GM21576 (cell line): ENCODE measurements at regions not wholly inside any gene's neighbourhood (a gene's known extent, or its start where the extent isn't known, plus 50 kb on each side); places are given as distances from the start of the nearest gene placed in this dataset.
"Not testable (repeated sequence)": the region's sequence is repeated elsewhere in the genome, so short reads cannot be mapped to it uniquely, and the experiment has no call there.

Source experiments
- ATAC-seq: cut with Tn5 transposase; IDR thresholded peaks from one replicate; pipeline ENCODE4 v1.9.1; 2021; ENCODE audit warnings: mild to moderate bottlenecking, moderate library complexity; ENCODE audit not compliant: unreplicated experiment

DNA sequence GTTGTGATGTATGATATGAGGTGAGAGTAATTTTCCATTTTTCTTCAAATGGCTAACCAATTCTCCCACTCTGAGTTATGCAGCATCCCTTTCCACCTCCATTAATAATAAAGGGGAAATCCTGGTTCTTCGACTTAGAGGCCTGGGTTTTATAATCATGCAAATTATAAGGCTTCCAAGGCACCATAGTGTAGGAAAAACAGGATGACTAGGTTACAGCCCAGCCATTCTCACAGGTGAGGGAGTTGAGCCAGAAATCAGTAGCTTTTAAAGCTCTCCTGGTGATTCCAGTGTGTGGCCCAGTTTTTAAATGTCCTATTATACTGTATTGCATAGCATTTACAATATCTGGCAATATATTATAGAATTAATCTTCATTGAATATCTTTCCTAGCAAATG, 203.1 kb downstream of the ARHGEF9 start:
- ATAC-seq, result no peak

DNA sequence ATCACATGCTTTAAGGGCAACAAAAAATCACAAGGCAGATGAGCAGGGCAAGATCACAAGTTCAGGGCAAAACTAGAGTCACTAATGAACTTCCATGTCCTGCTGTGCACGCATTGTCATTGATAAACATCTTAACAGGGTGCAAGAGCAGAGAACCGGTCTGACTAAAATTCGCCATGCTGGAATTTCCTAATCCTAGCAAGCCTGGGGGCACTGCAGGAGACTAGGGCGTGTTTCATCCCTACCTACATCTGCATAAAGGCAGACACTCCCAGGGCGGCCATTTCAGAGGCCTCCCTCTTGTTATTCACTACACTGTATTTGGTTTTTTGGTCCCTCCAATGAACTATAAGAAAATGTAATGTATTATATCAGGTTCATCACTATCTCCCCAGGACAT, 203.6 kb downstream of the ARHGEF9 start:
- ATAC-seq, result no peak

DNA sequence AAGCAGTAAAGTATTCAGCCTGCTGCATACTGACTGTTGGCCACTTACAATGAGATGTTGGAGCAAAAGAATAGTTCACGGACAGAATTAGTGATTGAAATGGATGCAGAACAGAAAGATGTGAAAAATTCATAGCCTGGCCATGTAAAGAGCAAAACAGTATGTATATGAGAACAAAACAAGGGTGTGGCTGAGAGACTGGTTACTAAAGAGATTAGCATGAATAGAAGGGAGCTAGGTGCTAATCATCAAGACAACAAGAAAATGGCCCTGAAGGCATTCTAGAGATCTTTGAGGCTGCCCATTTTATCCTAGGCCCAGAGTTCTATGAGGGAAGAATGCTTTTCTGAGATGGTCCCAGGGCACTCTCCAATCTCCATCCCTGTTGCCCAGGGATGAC, 208.5 kb downstream of the ARHGEF9 start:
- no peak for ATAC-seq

DNA sequence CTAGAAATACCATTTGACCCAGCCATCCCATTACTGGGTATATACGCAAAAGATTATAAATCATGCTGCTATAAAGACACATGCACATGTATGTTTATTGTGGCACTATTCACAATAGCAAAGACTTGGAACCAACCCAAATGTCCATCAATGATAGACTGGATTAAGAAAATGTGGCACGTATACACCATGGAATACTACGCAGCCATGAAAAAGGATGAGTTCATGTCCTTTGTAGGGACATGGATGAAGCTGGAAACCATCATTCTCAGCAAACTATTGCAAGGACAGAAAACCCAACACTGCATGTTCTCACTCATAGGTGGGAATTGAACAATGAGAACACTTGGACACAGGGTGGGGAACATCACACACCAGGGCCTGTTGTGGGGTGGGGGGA, 209.3 kb downstream of the ARHGEF9 start:
- ATAC-seq, result not testable (repeated sequence)

DNA sequence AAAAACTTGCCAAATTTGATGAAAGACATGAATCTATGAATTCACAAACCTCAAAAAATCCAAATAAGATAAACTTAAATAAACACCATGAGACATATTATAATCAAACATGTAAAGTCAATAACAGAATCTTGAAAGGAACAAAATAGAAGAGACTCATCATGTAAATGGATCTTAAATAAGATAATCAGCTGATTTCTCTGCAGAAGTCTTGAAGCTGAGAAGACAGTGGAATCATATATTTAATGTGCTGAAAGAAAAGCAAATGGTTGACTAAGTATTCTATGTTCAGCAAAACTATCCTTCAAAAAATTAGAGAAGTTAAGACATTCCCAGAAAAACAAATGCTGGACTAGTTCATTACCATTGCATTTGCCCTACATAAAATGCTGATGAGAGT, 215.7 kb upstream of the SPIN4 start:
- no peak for ATAC-seq

DNA sequence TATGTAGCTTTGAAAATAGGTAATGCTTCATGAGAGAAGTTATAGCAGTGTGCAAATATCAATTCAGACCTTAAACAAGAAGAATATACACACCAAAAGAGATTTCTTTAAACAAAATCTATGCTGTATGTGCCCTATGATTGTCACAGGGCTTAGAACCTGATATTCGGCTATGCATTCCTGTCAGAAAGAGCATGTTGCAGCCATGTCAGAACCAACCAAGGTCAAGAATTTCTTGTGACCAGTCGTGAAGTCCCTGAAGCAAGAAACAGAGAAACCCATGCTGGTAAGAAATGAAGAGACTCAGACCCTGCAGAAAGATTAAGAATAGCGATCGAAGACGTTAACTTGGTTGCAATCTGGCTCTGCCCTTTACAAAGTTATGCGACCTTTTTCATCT, 210.3 kb upstream of the SPIN4 start:
- no peak for ATAC-seq

DNA sequence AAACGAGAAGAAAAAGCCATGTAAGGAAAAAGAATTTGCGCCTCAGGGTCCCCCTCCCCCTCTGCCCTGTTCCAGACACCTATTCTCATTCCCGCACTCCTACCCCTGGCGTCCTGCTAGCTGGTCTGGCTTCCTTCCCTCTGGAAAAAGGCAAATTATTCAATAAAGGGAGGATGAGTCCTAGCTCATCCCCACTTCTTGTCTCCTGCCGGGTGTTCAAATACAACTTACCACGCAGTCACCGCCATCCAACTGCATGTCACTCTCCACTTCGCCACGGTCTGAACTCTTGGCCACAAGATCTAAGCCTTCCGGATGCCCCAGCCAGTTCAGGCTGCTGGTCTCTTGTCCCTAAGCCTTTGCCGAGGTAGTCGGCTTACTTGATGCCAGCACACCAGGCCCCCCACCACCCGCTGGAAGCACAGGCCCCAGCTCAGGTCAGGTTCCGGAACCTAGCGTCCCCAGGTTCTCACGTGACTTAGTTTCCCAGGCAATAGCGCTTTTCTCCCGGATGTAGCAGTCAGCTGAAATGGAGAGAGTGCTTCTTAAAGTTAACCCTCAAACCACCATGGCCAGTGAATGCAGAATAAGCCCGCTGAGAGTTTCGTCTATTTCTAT, 209.6 kb upstream of the SPIN4 start:
- peak; percentile 97 for ATAC-seq

DNA sequence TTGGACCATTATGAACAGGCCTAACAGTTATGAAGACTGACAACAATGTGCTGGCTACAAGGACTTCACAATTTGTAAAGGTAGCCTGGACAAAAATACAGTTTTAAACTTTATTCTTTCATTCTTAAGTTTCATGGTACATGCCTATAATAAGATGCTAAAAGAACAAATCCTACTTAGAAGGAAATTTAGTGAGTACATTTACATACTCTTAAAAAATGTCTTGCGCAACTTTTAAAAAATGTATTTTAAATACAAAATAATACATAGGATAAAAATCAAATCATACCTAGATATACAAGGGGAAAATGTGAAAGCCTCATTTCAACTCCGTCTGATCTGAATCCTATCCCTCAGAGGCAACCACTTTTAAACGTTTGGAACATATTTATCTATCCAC, 200.7 kb upstream of the SPIN4 start:
- ATAC-seq, result no peak

DNA sequence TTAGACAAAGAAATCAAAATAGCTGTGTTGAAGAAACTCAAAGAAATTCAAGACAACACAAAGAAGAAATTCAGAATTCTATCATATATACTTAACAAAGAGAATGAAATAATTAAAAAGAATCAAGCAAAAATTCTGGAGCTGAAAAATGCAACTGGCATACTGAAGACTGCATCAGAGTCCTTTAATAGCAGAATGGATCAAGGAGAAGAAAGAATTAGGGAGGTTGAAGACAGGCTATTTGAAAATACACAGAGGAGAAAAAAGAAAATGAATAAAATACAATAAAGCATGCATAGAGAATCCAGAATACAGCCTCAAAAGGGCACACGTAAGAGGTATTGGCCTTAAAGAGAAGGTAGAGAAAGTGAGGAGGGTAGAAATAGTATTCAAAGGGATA, 179.5 kb upstream of the SPIN4 start:
- ATAC-seq, result no peak

DNA sequence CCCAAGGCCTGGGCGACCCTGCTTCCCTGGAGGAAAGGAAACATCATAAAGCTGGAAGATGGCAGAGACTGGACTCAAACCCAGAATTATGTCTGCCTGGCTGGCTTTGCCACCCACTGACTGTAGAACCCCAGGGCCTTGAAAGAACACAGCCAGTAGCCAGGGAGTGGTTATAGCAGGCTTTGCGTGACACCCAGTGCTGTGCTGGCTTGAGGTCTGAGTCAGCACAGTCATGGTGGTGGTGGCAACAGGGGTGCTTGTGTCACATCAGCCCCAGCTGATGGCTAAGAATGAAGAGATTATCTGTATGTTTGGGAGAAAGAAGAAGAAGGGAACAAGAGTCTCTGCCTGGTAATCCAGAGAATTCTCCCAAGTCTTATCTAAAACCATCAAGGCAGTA, 178.8 kb upstream of the SPIN4 start:
- no peak for ATAC-seq

DNA sequence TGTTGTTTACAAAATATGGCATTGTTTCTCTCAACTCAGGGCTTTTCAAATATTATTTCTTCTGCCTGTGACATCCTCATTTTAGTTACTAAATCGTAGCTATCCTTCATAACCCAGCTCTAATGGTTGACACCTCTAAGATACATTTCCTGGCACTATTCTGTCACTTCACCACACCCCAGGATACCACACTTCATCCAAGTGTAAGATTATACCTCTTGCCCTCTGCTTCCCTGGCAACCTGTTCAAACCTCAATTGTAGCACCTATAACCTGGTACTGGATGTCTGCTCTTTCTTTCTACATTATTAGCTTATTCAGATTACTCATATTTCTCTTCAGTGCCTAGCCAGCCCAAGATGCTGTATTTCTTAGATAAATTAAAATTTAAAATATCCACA, 175.7 kb upstream of the SPIN4 start:
- no peak for ATAC-seq

DNA sequence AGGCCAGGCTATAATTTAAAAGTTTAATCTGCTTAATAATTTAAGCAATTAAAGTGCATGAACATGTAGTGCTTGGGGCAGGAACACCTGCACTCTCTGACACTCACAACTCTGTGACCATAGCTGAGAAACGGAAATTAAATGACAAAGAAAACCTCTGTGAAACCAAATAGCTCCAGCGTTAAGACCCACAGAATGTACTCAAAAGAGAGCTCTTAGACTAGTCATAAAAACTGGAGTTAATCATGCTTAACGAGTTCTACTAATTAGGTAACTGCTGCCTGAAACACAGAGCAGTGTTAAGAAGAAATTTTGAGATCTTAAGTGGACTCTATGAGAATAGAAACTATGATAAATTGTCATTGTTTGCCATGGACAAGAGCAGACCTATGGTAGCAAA, 174.4 kb upstream of the SPIN4 start:
- ATAC-seq, result peak; percentile 52

DNA sequence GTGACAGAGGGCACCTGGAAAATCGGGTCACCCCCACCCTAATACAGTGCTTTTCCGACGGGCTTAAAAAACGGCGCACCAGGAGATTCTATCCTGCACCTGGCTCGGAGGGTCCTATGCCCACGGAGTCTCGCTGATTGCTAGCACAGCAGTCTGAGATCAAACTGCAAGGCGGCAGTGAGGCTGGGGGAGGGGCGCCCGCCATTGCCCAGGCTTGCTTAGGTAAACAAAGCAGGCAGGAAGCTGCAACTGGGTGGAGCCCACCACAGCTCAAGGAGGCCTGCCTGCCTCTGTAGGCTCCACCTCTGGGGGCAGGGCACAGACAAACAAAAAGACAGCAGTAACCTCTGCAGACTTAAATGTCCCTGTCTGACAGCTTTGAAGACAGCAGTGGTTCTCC, 168.2 kb upstream of the SPIN4 start:
- ATAC-seq, result not testable (repeated sequence)

DNA sequence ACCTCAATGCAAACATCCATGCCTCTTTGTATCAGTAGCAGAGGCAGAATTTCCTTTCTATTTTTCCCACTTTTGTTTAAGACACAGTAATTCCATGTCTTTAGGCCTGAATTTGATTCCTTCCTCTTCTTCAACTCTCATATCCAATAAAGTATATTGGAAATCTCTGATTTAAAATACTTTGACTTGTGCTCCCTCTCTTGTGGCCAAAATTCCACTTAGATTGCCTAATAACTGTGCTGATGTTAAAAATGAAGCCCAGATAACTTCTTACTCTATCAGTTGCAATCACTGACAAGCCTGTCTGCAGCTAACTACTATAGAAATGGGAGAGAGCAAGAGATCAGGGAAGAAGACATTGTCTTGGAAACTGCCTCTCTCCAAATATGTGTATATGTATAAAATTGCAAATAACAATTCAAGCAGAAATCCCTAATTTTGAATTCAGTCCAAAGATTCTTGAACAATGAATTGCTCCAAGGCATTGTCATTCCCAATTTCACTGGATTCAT, 163.5 kb upstream of the SPIN4 start:
- ATAC-seq, result no peak

DNA sequence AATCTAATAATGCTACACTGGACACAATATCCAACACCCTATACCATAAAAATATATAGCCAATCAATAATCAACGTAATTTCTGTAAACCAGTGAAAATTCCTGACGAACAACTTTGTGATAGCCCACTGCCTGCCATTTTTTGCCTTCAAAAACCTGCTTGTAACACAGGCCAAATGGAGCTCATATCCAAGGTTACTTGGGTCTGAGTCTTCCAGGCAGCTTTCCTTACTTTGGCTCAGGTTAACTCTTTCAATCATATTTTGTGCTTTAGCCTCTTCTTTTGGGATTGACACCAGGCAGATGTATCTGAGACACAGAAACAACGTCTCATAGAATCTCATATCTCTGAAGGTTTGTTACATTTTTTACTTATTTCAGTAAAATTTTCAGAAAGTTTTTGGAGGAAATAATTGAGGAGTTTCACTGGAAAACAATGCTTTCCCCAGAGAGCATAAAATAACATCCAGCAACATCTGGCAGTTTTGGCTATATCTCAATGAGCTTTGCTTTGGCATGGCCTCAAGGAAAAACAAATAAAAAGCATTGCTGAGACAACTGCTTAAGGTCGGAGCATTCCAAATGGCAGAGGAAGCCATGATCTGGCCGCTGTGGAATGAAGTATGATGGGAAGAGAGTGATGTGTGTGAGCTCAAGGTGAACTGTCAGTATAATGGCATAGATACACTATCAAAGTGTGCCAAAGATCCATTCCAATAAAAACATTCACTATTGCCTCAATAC, 162.9 kb upstream of the SPIN4 start:
- no peak for ATAC-seq

DNA sequence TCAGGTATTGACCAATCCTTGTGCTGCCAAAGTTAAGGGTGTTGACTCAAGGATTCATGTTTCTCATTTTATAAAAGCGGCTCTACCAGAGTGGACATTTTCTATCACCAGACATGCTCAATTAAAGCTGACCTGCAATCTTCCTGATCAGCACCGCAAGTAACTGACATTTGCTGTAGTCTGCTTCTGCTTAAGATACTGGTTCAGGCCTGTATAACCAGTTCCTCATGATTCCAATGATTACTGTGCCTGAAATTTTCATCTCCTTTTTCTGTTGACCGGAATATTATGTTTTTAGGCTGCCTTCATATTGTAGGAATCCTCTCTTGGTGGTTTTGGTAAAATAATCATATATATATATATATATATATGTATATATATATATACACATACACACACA, 160.2 kb upstream of the SPIN4 start:
- no peak for ATAC-seq

DNA sequence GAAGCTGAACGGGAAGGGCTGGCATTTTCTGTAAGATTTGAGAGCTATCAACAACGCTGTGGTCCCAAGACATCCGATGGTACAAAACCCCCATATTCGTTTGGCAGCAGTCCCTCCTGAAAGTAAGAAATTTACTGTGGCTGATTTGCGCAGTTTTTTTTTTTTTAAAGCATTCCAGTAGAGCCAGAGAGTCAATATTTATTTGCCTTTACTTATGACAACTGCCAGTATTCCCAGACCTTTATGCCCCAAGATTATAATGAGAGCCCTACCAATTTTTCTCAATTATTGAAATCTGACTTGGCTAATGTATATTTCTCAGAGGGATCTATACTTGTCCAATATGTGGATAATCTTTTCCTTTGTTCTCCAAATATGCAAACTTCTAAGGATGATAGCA, 157.5 kb upstream of the SPIN4 start:
- no peak for ATAC-seq

DNA sequence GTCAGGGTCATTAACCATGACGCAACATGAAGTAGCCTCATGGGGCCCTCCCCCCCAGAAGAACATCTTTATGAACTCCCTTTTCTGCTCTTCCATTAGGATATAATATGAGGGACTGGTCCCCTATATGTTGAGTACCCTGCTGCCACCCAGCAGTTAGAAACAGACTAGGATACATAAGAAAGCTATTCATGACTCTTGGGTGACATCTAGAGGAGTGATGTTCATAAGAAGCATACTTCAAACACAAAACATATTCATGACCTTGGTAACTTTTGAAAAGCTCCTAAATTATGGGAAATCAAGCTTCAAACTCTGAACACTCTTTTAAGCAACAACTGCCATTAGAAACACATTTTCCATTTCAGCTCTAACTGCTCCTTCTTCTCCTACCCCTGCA, 155.2 kb upstream of the SPIN4 start:
- no peak for ATAC-seq

DNA sequence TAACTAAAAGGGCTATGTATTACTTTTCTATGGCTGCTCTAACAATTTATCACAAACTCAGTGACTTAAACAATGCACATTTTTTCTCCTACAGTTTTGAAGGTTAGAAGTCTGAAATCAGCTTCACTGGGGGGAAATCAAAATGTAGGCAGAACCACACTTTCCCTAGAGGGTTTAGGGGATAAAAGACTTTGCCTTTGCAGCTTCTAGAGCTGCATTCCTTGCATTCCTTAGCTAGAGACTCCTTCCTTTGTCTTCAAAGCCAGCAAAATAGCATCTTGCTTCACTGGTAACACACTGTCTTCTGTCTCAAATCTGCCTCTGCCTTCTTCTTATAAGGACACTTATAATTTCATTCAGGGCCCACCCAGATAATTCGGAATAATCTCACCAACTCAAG, 152.4 kb upstream of the SPIN4 start:
- ATAC-seq, result no peak

DNA sequence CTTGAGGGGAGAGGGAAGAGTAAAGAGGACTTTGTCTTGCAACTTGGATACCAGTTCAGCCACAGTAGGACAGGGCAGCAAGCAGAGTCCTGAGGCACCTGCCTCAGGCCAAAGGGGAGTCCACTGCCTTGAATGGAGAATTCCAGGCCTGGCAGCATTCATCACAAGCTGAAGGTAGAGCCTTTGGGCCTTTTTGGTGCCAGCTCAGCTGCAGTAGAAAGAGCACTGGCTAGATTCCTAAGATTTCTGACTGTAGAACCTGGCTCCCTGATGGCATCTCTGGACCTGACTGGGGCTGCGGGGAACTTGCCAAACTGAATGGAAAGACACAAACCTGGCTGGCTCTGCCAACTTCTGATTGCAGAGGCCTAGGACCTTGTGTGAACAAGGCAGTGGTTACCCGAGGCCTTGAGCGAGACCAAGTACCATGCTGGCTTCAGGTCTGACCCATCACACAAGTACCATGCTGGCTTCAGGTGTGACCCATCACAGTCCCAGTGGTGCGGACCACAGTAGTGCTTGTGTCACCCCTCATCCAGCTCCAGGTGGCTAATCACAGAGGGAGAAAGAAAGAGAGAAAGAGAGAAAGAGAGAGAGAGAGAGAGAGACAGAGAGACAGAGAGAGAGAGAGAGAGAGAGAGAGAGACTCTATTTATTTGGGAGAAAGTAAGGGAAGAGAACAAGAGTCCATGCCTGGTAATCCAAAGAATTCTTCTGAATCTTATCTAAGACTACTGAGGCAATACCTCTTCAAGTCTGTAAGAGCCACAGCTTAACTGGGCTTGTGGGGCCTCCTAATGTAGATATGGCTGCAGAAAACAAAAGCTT, 137.6 kb upstream of the SPIN4 start:
- no peak for ATAC-seq

DNA sequence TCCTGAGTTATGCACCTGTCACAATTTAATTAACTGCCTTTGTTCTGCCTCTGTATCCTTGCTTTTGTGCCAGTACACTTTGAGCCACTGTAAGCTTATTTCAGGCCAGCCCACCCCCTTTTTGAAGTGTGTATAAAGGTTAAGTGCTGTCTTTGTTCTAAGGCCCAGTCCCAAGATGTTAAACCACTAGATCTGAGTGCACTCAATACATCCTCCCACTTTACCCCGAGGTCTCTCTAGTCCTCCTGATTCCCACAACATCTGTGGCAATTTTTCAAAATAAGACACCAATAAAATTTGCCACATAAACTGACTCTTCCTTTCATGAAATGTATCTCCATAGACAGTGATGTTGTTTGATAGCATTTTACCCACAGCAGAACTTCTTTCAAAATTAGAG, 124.1 kb upstream of the SPIN4 start:
- no peak for ATAC-seq

DNA sequence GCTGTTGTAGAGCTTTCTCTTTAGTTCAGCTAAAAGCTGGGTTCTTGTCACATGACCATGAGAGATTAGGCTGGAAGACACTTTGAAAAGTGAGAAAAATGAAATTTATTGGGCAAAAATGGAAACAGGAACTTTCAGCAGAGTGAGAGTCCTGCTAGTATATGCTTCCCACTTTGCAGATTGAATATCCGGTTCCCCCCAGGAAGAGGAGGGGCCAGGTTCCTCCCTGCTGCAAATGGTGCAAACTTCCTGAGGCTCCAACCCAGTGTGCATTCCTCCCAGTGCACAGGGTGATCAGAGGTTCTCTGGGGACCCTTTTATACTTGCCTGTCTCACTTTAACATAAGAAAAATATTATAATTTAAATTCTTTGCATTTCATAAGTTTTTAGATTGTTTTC, 119.9 kb upstream of the SPIN4 start:
- ATAC-seq, result no peak
